Lower leg skin (tissue), 4 donors: ENCODE measurements at regions not wholly inside any gene's neighbourhood (a gene's known extent, or its start where the extent isn't known, plus 50 kb on each side); places are given as distances from the start of the nearest gene placed in this dataset.

ENCODE experiments used
- DNase-seq, 2 donors: peaks; one replicate each; pipeline ENCODE4 v3.0.0-alpha.2; 2019; ENCODE audit warnings: low spot score in 2 of 2
- H3K4me3 ChIP-seq: fragments of 200-600 bp; sonication (generic); 2 replicates; pipeline ENCODE4 v1.5.1; 2017; ENCODE audit warnings: mild to moderate bottlenecking, low read depth; ENCODE audit not compliant: poor library complexity, severe bottlenecking
- CTCF ChIP-seq, 3 donors: fragments of 450-650 bp; IDR thresholded peaks; one replicate each; pipeline ENCODE4 v1.5.1; 2016; ENCODE audit warnings: antibody characterized with exemption in 3 of 3, mild to moderate bottlenecking in 3 of 3, moderate library complexity in 2 of 3
- POLR2A ChIP-seq, 2 donors: fragments of 450-650 bp; IDR thresholded peaks; one replicate each; pipeline ENCODE4 v1.6.1; 2016 to 2017; ENCODE audit warnings: antibody characterized with exemption in 2 of 2, mild to moderate bottlenecking in 1 of 2, moderate library complexity in 1 of 2
- WGBS, 2 donors: methylation state at CpG; one replicate each; pipeline ENCODE4 v1.1.5; 2018; 5-methylcytosine and 5-hydroxymethylcytosine counted together
- intact Hi-C: fragments of 100-400 bp; cut with DNase I; formaldehyde crosslinking; loops from one replicate; pipeline ENCODE4 v1.15.0; 2023; ENCODE audit warnings: low total_unique reads

DNA sequence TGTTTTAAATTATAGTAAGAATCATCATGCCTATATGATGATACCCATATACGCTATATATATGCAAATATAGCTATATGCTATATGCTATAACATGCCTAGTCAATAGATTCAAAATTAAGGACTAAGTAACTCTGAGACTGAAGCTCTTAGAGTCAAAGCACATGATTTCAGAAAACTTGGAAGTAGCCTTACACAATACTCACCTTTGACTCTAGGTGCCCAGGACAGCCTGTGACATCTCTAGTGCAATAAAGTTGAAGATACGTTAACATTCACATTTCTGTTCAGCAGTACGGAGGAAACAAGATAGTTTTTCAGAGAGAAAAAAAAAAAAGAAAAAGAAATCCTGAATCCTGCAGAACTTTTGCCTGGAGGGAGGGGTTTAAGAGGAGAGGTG is 149.7 kb upstream of the PIK3C3 start:
- TF ChIP-seq CTCF (IDR thresholded peaks at IDR 0.05), result no peak
- no peak for TF ChIP-seq POLR2A (IDR thresholded peaks at IDR 0.05)
- no peak overlapping the region for H3K4me3 ChIP-seq
- WGBS, 2 donors, result 70 to 73% methylated on average over 3 of the region's 3 CpGs

GRCh38 chr18:41798879-41799278 is 156.2 kb upstream of the PIK3C3 start:
- 38 to 53% methylated on average over 2 of the region's 2 CpGs for WGBS, 2 donors
- TF ChIP-seq POLR2A (IDR thresholded peaks at IDR 0.05), result no peak
- DNase-seq, result no peak

More for the DNA sequence above, 149.7 kb upstream of the PIK3C3 start:
- intact Hi-C loops, result no loop called here
- no peak for DNase-seq

GRCh38 chr18:41790687-41791086 is 164.3 kb upstream of the PIK3C3 start:
- intact Hi-C loops, result no loop called here
- TF ChIP-seq CTCF (IDR thresholded peaks at IDR 0.05) (no peak), POLR2A (IDR thresholded peaks at IDR 0.05) (no peak)
- WGBS, 2 donors, result 78 to 84% methylated on average over 5 of the region's 5 CpGs
- H3K4me3 ChIP-seq, result no peak overlapping the region
- no peak for DNase-seq

More at GRCh38 chr18:41798879-41799278, 156.2 kb upstream of the PIK3C3 start:
- intact Hi-C loops, result no loop called here
- no peak overlapping the region for H3K4me3 ChIP-seq

DNA sequence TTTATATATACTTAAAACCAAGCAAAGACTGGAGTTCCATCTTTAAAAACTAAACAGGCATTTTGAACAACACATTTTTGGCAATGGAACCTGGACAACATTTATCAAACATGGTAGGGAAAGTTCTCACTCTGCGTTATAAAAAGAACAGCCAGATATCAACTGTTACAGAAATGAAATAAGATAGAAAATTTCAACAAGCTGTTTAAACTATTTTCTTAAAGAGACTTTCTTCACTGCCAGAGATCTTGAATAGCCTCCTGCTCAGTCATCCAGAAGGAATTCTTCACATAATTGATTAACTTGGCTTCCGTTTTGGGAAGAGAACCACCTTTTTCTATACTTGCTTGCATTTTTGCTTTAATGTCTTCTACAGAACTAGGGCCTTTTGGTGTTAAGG is 166.0 kb upstream of the PIK3C3 start:
- intact Hi-C loops, result no loop called here
- no peak for DNase-seq
- no peak overlapping the region for H3K4me3 ChIP-seq
- 74 to 85% methylated on average over 2 of the region's 2 CpGs for WGBS, 2 donors
- TF ChIP-seq POLR2A (IDR thresholded peaks at IDR 0.05) (no peak), CTCF (IDR thresholded peaks at IDR 0.05) (no peak)

- DNase-seq, result no peak
- intact Hi-C loops, result no loop called here
- WGBS, 2 donors, result 54 to 79% methylated on average over 1 of the region's 1 CpG
- TF ChIP-seq POLR2A (IDR thresholded peaks at IDR 0.05) (no peak), CTCF (IDR thresholded peaks at IDR 0.05) (no peak)
- H3K4me3 ChIP-seq, result no peak overlapping the region
These were observed 171.2 kb upstream of the PIK3C3 start for GRCh38 chr18:41783879-41784278.

DNA sequence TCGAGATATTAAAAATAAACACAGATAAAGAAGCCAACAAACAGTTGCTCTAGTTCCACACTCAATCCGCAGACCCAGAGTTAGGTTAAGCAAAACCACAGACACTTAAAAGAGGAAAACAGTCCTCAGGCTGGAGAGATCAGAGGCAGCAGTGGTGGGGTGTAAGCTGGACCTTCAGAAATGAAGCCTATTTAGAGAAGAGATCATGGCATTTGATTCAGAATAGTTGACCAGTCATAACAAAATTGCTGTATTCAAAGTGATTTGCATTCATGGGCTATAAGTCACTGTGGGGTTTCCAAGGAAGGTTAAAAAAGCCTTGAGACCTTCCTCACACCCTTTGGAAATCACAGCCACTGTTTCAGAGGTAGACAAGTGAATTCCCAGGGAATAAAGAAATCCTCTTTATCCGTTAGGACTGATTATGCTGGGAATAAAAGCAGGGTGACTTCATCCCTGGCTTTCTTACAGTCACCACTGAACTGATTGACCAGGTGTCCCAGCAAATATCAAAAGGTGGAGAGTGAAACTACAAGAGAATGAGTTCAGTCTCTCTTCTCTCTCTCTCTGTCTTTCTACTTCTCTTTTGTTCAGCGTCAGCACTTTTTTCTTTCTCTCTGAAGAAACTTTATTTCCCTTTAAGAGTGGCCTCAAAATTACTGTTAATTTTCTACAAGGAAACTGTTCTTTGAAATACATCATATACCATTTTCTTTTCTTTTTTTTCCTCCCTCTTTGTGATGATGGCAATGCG is 171.8 kb upstream of the PIK3C3 start:
- TF ChIP-seq POLR2A (IDR thresholded peaks at IDR 0.05) (no peak), CTCF (IDR thresholded peaks at IDR 0.05) (no peak)
- H3K4me3 ChIP-seq, result no peak overlapping the region
- WGBS, 2 donors, result 75 to 79% methylated on average over 5 of the region's 5 CpGs
- intact Hi-C loops, result no loop called here
- DNase-seq, result no peak
